ENCODE measurements at regions not wholly inside any gene's neighbourhood (a gene's known extent, or its start where the extent isn't known, plus 50 kb on each side); places are given as distances from the start of the nearest gene placed in this dataset.
"Not testable (repeated sequence)": the region's sequence is repeated elsewhere in the genome, so short reads cannot be mapped to it uniquely, and the experiment has no call there.

DNA sequence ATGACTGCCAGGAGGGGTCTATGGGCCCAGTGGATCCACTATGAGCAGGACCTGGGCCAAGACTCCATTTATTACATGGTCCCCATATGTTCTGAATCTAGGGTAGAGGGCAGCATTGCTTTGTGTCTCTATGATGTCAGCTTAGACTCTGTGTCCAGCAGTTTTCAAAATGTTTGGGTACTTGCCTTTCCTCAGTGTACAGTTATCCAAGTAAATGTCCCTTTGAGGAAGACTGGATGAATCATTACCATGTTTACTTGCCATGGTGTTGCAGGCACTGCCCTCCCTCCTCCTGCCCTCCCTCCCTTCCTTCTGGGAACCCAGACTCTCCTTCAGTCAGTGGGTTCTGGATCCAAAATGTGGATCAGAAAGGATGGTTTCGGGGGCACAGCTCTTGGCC lies 108.6 kb downstream of the NRN1 start:
- Histone ChIP-seq H3K4me3 (ENCODE audit: low read length) (no peak overlapping the region), H3K4me1 (ENCODE audit: control insufficient read depth, insufficient read depth, low read length) (no peaks in the 10 kb centered on the region), H3K27me3 (ENCODE audit: control insufficient read depth, insufficient read depth, low read length) (no peaks in the 10 kb centered on the region), H3K27ac (ENCODE audit: low read length) (no peak overlapping the region), H3K36me3 (ENCODE audit: control insufficient read depth, insufficient read depth, low read length) (no peaks in the 10 kb centered on the region), H3K9me3 (ENCODE audit: control insufficient read depth, low read depth, low read length) (no peaks in the 10 kb centered on the region)
- no peak for DNase-seq
- no CpG with 5 or more reads among the region's 1 CpG for WGBS (ENCODE audit: insufficient coverage, low lambda C conversion rate)

DNA sequence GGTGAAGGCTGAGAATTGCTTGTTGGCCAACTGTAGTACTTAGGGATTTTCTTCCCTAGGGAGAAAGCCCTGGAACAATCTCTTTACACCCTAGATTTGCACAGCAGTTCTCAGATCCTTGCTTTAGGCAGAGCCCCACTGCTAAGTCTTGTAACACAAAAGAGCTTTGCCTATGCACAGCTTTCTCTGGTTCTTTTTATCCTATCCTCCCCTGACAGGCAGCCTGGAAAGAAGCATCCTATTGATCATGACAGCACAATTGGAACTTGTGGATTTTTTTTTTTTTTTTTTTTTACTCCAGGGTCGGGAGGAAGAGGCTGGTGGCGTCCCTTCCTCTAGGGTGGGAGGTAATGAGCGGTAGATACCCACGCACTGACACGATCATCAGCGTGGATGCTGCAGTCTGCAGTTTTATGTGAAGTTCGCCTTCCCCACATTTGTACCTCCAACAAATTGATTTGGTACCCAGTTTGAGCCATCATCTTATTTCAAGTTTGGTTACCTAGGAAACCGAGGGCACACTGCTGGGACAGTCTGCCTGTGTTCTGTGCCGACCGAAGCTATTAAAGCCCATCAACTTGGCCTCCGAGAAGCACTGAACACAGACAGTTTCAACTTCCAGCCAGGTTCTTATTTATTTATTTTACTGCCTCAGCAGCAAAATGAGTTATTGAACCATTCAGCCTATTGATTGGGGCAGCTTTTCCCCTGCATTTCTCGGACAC lies 110.1 kb downstream of the NRN1 start:
- Histone ChIP-seq H3K9me3 (ENCODE audit: control insufficient read depth, low read depth, low read length) (no peaks in the 10 kb centered on the region), H3K27ac (ENCODE audit: low read length) (no peak overlapping the region), H3K36me3 (ENCODE audit: control insufficient read depth, insufficient read depth, low read length) (no peaks in the 10 kb centered on the region), H3K4me3 (ENCODE audit: low read length) (no peak overlapping the region), H3K4me1 (ENCODE audit: control insufficient read depth, insufficient read depth, low read length) (peaks cover 2% of the 10 kb centered on the region), H3K27me3 (ENCODE audit: control insufficient read depth, insufficient read depth, low read length) (no peaks in the 10 kb centered on the region)
- no peak for DNase-seq
- no CpG with 5 or more reads among the region's 12 CpGs for WGBS (ENCODE audit: insufficient coverage, low lambda C conversion rate)

DNA sequence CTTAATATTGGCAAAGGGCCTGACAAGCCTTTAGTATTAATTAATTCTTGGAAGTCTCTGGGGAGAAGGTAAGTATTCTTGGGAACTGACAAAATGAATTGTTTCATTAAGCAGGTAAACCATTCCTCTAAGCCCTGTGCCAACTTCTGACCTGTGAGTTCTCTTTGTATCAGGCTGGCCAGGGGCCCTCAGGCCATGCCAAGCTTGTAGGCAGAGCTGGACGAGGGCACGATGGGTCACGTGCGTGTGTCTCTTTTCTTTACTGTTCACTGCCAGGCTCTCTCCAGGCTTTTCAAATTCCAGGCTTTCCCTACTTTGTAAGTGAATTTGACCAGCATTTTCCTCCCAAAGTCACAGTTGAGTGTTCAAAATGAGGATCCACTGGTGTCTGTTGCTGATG lies 112.4 kb downstream of the NRN1 start:
- H3K27ac ChIP-seq (ENCODE audit: low read length), result no peak overlapping the region
- H3K27me3 ChIP-seq (ENCODE audit: control insufficient read depth, insufficient read depth, low read length), result no peaks in the 10 kb centered on the region
- no CpG with 5 or more reads among the region's 4 CpGs for WGBS (ENCODE audit: insufficient coverage, low lambda C conversion rate)
- no peak overlapping the region for H3K4me3 ChIP-seq (ENCODE audit: low read length)
- no peak for DNase-seq
- peaks cover 2% of the 10 kb centered on the region for H3K4me1 ChIP-seq (ENCODE audit: control insufficient read depth, insufficient read depth, low read length)
- H3K36me3 ChIP-seq (ENCODE audit: control insufficient read depth, insufficient read depth, low read length), result no peaks in the 10 kb centered on the region
- no peaks in the 10 kb centered on the region for H3K9me3 ChIP-seq (ENCODE audit: control insufficient read depth, low read depth, low read length)

DNA sequence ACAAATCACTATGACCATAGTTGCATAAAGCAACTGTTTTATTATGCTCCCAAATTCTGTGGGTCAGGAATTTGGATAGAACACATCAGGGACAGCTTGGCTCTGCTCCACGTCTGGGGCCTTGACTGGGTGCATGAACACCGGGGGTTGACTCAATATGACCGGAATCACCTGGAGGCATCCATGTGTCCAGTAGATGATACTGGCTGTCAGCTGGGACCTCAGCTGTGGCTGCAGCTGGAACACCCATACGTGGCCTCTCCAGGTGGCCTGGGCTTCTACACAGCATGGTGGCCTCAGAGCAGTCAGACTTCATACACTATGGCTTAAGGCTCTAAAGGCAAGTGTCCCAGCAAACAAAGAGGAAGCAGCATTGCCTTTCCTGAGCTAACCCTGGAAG lies 113.4 kb downstream of the NRN1 start:
- no peaks in the 10 kb centered on the region for H3K27me3 ChIP-seq (ENCODE audit: control insufficient read depth, insufficient read depth, low read length)
- no peak for DNase-seq
- no CpG with 5 or more reads among the region's 4 CpGs for WGBS (ENCODE audit: insufficient coverage, low lambda C conversion rate)
- H3K27ac ChIP-seq (ENCODE audit: low read length), result no peak overlapping the region
- no peaks in the 10 kb centered on the region for H3K9me3 ChIP-seq (ENCODE audit: control insufficient read depth, low read depth, low read length)
- H3K36me3 ChIP-seq (ENCODE audit: control insufficient read depth, insufficient read depth, low read length), result no peaks in the 10 kb centered on the region
- H3K4me1 ChIP-seq (ENCODE audit: control insufficient read depth, insufficient read depth, low read length), result peaks cover 2% of the 10 kb centered on the region
- H3K4me3 ChIP-seq (ENCODE audit: low read length), result no peak overlapping the region

DNA sequence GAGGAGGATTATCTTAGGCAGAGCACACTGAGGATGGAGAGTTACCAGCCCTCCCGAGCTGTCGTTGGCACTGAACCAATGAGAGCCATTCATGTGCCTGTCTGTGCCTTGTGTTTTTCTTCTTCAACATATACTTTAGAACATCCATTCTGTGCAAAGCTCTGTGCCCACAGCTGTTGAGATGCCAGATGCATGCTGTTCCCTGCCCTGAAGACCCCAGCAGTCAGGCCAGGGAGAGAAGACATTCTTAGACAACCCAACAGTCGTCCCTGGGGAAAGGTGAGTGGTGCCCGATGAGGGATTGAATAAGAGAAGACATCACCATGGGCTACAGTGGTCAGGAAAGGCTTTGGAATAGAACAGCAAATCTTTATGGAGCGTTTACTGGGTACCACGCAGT lies 114.1 kb downstream of the NRN1 start:
- Histone ChIP-seq H3K4me3 (ENCODE audit: low read length) (peak overlapping the region; percentile 30), H3K4me1 (ENCODE audit: control insufficient read depth, insufficient read depth, low read length) (peaks cover 2% of the 10 kb centered on the region), H3K36me3 (ENCODE audit: control insufficient read depth, insufficient read depth, low read length) (no peaks in the 10 kb centered on the region), H3K27ac (ENCODE audit: low read length) (peak overlapping the region; percentile 78), H3K9me3 (ENCODE audit: control insufficient read depth, low read depth, low read length) (no peaks in the 10 kb centered on the region), H3K27me3 (ENCODE audit: control insufficient read depth, insufficient read depth, low read length) (no peaks in the 10 kb centered on the region)
- WGBS (ENCODE audit: insufficient coverage, low lambda C conversion rate), result no CpG with 5 or more reads among the region's 6 CpGs
- DNase-seq, result no peak

DNA sequence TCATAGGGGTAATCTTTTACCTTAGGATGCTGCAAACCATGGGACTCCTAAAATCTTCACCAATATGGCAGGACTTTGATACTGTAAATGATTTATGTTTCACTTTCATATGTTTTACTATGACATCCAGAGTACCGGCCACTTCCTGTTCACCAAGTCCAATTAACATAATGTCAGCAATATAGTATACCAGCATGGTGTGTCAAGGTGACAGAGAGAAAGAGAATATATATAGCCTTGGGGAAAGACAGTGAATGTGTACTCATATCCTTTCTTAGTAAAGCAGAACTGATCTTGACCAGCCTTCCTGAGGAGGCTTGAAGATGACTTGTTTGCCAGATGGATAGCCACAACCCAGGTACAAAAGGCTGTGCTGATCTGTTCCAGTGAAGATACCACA lies 127.9 kb downstream of the NRN1 start:
- 100% methylated on average over 1 of the region's 1 CpG for WGBS (ENCODE audit: insufficient coverage, low lambda C conversion rate)
- Histone ChIP-seq H3K9me3 (ENCODE audit: control insufficient read depth, low read depth, low read length) (no peaks in the 10 kb centered on the region), H3K4me3 (ENCODE audit: low read length) (no peak overlapping the region), H3K4me1 (ENCODE audit: control insufficient read depth, insufficient read depth, low read length) (no peaks in the 10 kb centered on the region), H3K27ac (ENCODE audit: low read length) (no peak overlapping the region), H3K36me3 (ENCODE audit: control insufficient read depth, insufficient read depth, low read length) (no peaks in the 10 kb centered on the region), H3K27me3 (ENCODE audit: control insufficient read depth, insufficient read depth, low read length) (no peaks in the 10 kb centered on the region)
- no peak for DNase-seq

DNA sequence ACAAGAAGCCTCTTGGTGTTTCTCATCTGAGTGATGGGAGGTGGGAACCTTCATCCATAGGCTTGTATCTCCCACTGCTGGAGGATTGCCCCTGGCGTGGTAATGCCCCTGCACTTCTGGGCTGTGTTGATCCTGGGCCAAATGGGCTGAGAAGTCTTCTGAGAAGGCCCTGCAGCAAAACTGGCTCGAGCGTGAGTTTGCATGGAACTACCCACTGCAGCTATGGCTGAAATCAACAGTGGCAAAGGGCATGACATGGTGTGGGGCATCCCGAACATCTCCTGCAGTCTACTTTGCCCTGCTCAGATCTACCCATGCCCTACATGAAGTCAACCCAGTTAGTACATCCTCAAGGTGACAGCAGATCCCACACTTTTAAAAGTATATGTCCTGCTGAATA lies 130.6 kb downstream of the NRN1 start:
- no CpG with 5 or more reads among the region's 4 CpGs for WGBS (ENCODE audit: insufficient coverage, low lambda C conversion rate)
- H3K27ac ChIP-seq (ENCODE audit: low read length), result no peak overlapping the region
- H3K4me3 ChIP-seq (ENCODE audit: low read length), result no peak overlapping the region
- no peaks in the 10 kb centered on the region for H3K36me3 ChIP-seq (ENCODE audit: control insufficient read depth, insufficient read depth, low read length)
- H3K27me3 ChIP-seq (ENCODE audit: control insufficient read depth, insufficient read depth, low read length), result no peaks in the 10 kb centered on the region
- H3K9me3 ChIP-seq (ENCODE audit: control insufficient read depth, low read depth, low read length), result no peaks in the 10 kb centered on the region
- DNase-seq, result no peak
- H3K4me1 ChIP-seq (ENCODE audit: control insufficient read depth, insufficient read depth, low read length), result no peaks in the 10 kb centered on the region

DNA sequence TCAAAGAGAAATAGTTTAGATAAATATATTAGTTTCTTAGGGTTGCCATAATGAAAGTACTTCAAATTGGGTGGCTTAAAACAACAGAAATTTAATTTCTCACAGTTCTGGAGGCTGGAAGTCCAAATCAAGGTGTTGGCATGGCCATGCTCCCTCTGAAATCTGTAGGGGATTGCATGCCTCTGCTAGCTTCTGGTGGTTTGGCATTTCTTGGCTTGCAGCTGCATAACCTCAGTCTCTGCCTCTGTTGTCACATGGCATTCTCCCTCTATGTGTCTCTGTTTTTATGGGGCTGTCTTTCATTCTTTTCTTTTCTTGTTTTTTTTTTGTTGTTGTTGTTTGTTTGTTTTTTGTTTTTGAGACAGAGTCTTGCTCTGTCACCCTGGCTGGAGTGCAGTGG lies 132.7 kb downstream of the NRN1 start:
- not testable (repeated sequence) for H3K27me3 ChIP-seq (ENCODE audit: control insufficient read depth, insufficient read depth, low read length); H3K27ac ChIP-seq (ENCODE audit: low read length); H3K9me3 ChIP-seq (ENCODE audit: control insufficient read depth, low read depth, low read length); H3K36me3 ChIP-seq (ENCODE audit: control insufficient read depth, insufficient read depth, low read length); DNase-seq; H3K4me1 ChIP-seq (ENCODE audit: control insufficient read depth, insufficient read depth, low read length); H3K4me3 ChIP-seq (ENCODE audit: low read length)

DNA sequence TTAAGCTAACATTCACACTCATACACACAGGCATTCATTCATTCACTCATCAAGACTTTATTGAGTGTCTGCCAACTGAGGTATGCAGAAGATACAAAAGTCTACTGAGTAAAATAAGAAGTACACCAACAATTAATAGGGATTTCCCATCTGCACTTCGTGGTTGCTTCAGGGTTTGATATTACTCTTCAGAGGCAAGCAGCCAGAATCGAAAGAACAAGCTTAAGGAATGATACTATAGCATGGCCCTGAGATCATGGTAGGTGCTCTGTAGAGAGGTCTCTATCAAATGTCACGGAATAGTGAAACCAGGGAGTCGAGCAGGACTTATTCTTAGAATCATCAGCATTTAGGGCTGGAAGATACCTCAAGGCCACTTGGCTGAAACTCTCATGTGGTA lies 135.4 kb downstream of the NRN1 start:
- no peak overlapping the region for H3K4me3 ChIP-seq (ENCODE audit: low read length)
- no peaks in the 10 kb centered on the region for H3K4me1 ChIP-seq (ENCODE audit: control insufficient read depth, insufficient read depth, low read length)
- H3K27ac ChIP-seq (ENCODE audit: low read length), result no peak overlapping the region
- no peak for DNase-seq
- H3K27me3 ChIP-seq (ENCODE audit: control insufficient read depth, insufficient read depth, low read length), result no peaks in the 10 kb centered on the region
- H3K9me3 ChIP-seq (ENCODE audit: control insufficient read depth, low read depth, low read length), result no peaks in the 10 kb centered on the region
- no peaks in the 10 kb centered on the region for H3K36me3 ChIP-seq (ENCODE audit: control insufficient read depth, insufficient read depth, low read length)
- no CpG with 5 or more reads among the region's 4 CpGs for WGBS (ENCODE audit: insufficient coverage, low lambda C conversion rate)

DNA sequence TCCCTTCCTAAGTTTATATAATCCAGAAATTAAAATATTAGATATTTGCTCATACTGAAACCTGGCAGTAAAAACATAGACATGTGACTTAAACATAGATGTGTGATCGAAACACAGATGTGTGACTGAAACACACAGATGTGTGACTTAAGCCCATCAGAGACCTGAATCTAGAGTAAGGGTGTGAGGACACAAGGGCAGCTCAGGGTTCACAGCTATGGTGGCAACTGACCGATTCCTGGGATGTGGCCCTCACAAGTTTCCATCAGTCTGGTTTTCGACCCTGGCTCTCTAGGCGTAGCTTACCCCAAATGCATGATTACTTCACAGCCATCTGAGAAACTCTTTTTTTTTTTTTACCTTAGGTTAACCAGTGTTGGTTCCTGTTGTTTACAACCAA lies 137.0 kb downstream of the NRN1 start:
- H3K36me3 ChIP-seq (ENCODE audit: control insufficient read depth, insufficient read depth, low read length), result no peaks in the 10 kb centered on the region
- H3K27ac ChIP-seq (ENCODE audit: low read length), result no peak overlapping the region
- no peak for DNase-seq
- H3K27me3 ChIP-seq (ENCODE audit: control insufficient read depth, insufficient read depth, low read length), result no peaks in the 10 kb centered on the region
- H3K9me3 ChIP-seq (ENCODE audit: control insufficient read depth, low read depth, low read length), result no peaks in the 10 kb centered on the region
- no peaks in the 10 kb centered on the region for H3K4me1 ChIP-seq (ENCODE audit: control insufficient read depth, insufficient read depth, low read length)
- no CpG with 5 or more reads among the region's 4 CpGs for WGBS (ENCODE audit: insufficient coverage, low lambda C conversion rate)
- no peak overlapping the region for H3K4me3 ChIP-seq (ENCODE audit: low read length)

DNA sequence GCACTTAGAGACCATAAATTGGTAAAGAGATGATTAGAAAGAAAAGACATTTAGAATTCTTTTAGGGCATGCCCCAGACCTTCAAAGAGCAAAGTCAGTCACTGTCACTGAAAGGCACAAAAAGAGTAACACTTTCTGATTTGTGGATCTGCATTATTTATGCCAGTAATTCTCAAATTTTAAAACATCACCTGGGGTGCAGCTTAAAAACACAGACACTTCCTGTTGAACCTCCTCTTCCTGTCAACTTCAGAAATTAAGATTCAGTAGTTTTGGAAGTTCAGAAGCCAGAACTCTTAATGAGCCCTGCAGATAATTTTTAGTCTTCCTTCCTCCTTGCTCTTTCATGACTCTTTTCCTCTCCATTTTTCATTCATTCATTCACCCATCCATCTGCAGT lies 137.5 kb downstream of the NRN1 start:
- Histone ChIP-seq H3K27ac (ENCODE audit: low read length) (no peak overlapping the region), H3K4me1 (ENCODE audit: control insufficient read depth, insufficient read depth, low read length) (no peaks in the 10 kb centered on the region)

More for the DNA sequence above, 137.5 kb downstream of the NRN1 start:
- Histone ChIP-seq H3K27me3 (ENCODE audit: control insufficient read depth, insufficient read depth, low read length) (no peaks in the 10 kb centered on the region), H3K4me3 (ENCODE audit: low read length) (no peak overlapping the region), H3K9me3 (ENCODE audit: control insufficient read depth, low read depth, low read length) (no peaks in the 10 kb centered on the region), H3K36me3 (ENCODE audit: control insufficient read depth, insufficient read depth, low read length) (no peaks in the 10 kb centered on the region)
- DNase-seq, result no peak

Data from large intestine (tissue), 3 donors.